ENCODE measurements at regions not wholly inside any gene's neighbourhood (a gene's known extent, or its start where the extent isn't known, plus 50 kb on each side); places are given as distances from the start of the nearest gene placed in this dataset.

DNA sequence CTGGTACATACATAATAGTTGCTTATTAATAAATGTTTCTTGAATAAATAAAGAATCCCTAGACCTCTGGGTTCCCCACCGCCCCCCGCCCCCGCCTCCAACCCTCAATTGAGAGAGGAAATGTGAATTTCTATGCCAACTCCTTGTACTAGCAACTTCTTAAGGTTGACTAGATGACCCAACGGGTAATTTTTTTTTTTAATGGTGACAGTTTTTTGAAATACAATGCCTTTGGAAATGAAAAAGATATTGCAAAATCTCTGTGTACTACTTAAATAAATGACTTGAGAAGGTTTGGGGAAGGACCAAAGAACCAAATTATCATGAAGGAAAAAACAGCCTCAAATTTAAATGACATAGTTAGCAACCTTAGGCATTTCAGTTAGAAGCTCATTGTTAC is 640.3 kb downstream of the TBC1D4 start:
- H3K36me3 Mint-ChIP-seq (ENCODE audit: low read depth) = no peaks in the 10 kb centered on the region
- peaks cover 0 to 9% of the 10 kb centered on the region in 2 experiments for H3K27me3 ChIP-seq (ENCODE audit: control insufficient read depth in 1 of 2, insufficient read depth in 2 of 2, low read length in 2 of 2)
- H3K9me3 Mint-ChIP-seq = no peaks in the 10 kb centered on the region
- no peak overlapping the region for H3K4me3 ChIP-seq (ENCODE audit: low read length)
- TF ChIP-seq, protein P1, sequence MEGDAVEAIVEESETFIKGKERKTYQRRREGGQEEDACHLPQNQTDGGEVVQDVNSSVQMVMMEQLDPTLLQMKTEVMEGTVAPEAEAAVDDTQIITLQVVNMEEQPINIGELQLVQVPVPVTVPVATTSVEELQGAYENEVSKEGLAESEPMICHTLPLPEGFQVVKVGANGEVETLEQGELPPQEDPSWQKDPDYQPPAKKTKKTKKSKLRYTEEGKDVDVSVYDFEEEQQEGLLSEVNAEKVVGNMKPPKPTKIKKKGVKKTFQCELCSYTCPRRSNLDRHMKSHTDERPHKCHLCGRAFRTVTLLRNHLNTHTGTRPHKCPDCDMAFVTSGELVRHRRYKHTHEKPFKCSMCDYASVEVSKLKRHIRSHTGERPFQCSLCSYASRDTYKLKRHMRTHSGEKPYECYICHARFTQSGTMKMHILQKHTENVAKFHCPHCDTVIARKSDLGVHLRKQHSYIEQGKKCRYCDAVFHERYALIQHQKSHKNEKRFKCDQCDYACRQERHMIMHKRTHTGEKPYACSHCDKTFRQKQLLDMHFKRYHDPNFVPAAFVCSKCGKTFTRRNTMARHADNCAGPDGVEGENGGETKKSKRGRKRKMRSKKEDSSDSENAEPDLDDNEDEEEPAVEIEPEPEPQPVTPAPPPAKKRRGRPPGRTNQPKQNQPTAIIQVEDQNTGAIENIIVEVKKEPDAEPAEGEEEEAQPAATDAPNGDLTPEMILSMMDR (IDR thresholded peaks at IDR 0.05) = no peak
- peaks cover 26% of the 10 kb centered on the region for H3K27me3 Mint-ChIP-seq
- DNase-seq (no peak), ATAC-seq (ENCODE audit: poor library complexity) (no peak)
- intact Hi-C loops (cut with DNase I, micrococcal nuclease) = no loop called here
- ChIA-PET CTCF (no interaction called here), POLR2A (no interaction called here)
- no peak overlapping the region for H3K4me3 Mint-ChIP-seq
- H3K4me1 Mint-ChIP-seq (ENCODE audit: low read depth) = no peaks in the 10 kb centered on the region
- H3K27ac Mint-ChIP-seq = no peak overlapping the region
- H3K4me1 ChIP-seq (ENCODE audit: insufficient read depth, low read length) = no peaks in the 10 kb centered on the region
- H3K36me3 ChIP-seq (ENCODE audit: insufficient read depth, low read length) = no peaks in the 10 kb centered on the region
- H3K9me3 ChIP-seq (ENCODE audit: control insufficient read depth in 1 of 2, insufficient read depth in 1 of 2, low read length in 2 of 2) = no peaks in the 10 kb centered on the region
- no peak overlapping the region for H3K27ac ChIP-seq (ENCODE audit: low read depth in 1 of 2, low read length in 2 of 2)

DNA sequence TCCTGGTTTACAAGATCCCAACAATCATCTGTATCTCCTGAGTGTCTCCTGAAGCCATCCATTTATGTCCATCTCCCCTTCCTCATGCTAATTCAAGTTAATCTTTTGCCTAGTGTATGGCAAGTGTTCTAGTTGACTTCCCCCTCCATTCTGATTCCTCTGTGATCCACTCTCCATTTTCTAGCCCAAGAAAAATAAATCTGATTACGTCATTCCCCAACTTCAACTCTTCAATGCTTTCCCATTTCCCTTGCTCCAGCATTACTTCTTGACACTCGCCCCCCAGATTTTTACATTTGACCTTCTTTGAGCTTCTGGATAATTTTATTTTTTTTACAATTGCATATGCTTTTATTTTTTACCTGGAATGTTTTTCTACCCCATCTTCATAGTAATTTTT is 640.8 kb downstream of the TBC1D4 start:
- H3K27me3 ChIP-seq (ENCODE audit: control insufficient read depth in 1 of 2, insufficient read depth in 2 of 2, low read length in 2 of 2) = peaks cover 0 to 9% of the 10 kb centered on the region in 2 experiments
- H3K36me3 Mint-ChIP-seq (ENCODE audit: low read depth) = no peaks in the 10 kb centered on the region
- intact Hi-C loops (cut with DNase I, micrococcal nuclease) = no loop called here
- H3K4me3 ChIP-seq (ENCODE audit: low read length) = no peak overlapping the region
- H3K9me3 Mint-ChIP-seq = no peaks in the 10 kb centered on the region
- no peaks in the 10 kb centered on the region for H3K4me1 Mint-ChIP-seq (ENCODE audit: low read depth)
- no peak overlapping the region for H3K4me3 Mint-ChIP-seq
- DNase-seq (no peak), ATAC-seq (ENCODE audit: poor library complexity) (no peak)
- POLR2A ChIA-PET = no interaction called here
- H3K27ac ChIP-seq (ENCODE audit: low read depth in 1 of 2, low read length in 2 of 2) = no peak overlapping the region
- H3K9me3 ChIP-seq (ENCODE audit: control insufficient read depth in 1 of 2, insufficient read depth in 1 of 2, low read length in 2 of 2) = no peaks in the 10 kb centered on the region
- TF ChIP-seq, protein P1 (IDR thresholded peaks at IDR 0.05) = no peak
- no peak overlapping the region for H3K27ac Mint-ChIP-seq
- no peaks in the 10 kb centered on the region for H3K36me3 ChIP-seq (ENCODE audit: insufficient read depth, low read length)
- H3K4me1 ChIP-seq (ENCODE audit: insufficient read depth, low read length) = no peaks in the 10 kb centered on the region
- H3K27me3 Mint-ChIP-seq = peaks cover 26% of the 10 kb centered on the region
- CTCF ChIA-PET = no interaction called here

DNA sequence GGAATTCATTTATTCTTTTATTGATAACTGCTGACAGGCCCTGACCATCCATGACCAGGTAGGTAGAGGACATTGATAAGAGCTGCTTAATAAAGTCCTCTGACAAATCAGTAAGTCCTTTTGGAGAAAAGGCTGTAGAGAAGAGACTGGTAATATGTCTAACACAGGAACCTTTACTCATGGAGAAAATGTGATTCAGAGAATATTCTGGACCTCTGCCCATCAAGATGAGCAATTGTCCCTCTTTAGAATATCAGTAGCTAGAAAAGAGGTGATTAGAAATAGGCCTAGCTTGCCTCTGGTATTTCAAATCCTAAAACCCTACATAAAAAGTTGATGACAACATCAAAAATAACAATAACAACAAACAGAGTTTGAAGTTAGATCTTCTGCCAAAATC is 642.3 kb downstream of the TBC1D4 start:
- no peak overlapping the region for H3K27ac Mint-ChIP-seq
- peaks cover 0 to 6% of the 10 kb centered on the region in 2 experiments for H3K27me3 ChIP-seq (ENCODE audit: control insufficient read depth in 1 of 2, insufficient read depth in 2 of 2, low read length in 2 of 2)
- H3K36me3 Mint-ChIP-seq (ENCODE audit: low read depth) = no peaks in the 10 kb centered on the region
- H3K4me3 ChIP-seq (ENCODE audit: low read length) = no peak overlapping the region
- H3K27ac ChIP-seq (ENCODE audit: low read depth in 1 of 2, low read length in 2 of 2) = no peak overlapping the region
- H3K4me1 ChIP-seq (ENCODE audit: insufficient read depth, low read length) = no peaks in the 10 kb centered on the region
- intact Hi-C loops (cut with DNase I, micrococcal nuclease) = no loop called here
- H3K36me3 ChIP-seq (ENCODE audit: insufficient read depth, low read length) = no peaks in the 10 kb centered on the region
- POLR2A ChIA-PET = no interaction called here
- H3K4me1 Mint-ChIP-seq (ENCODE audit: low read depth) = no peaks in the 10 kb centered on the region
- ATAC-seq (ENCODE audit: poor library complexity) (no peak), DNase-seq (no peak)
- peaks cover 14% of the 10 kb centered on the region for H3K27me3 Mint-ChIP-seq
- CTCF ChIA-PET = no interaction called here
- no peaks in the 10 kb centered on the region for H3K9me3 Mint-ChIP-seq
- no peaks in the 10 kb centered on the region for H3K9me3 ChIP-seq (ENCODE audit: control insufficient read depth in 1 of 2, insufficient read depth in 1 of 2, low read length in 2 of 2)
- TF ChIP-seq, protein P1 (IDR thresholded peaks at IDR 0.05) = no peak
- H3K4me3 Mint-ChIP-seq = no peak overlapping the region
